ENCODE measurements at regions not wholly inside any gene's neighbourhood (a gene's known extent, or its start where the extent isn't known, plus 50 kb on each side); places are given as distances from the start of the nearest gene placed in this dataset.

- intact Hi-C loops (cut with micrococcal nuclease) = no loop called here
Measured at GRCh38 chr20:40769677-40770285, 80.7 kb upstream of the MAFB start.

- intact Hi-C loops (cut with micrococcal nuclease) = no loop called here
Measured at GRCh38 chr20:40770564-40771307, 81.7 kb upstream of the MAFB start.

- intact Hi-C loops (cut with micrococcal nuclease) = no loop called here
Measured at GRCh38 chr20:40771308-40771610, 82.2 kb upstream of the MAFB start.

GRCh38 chr20:40771848-40772511 lies 82.9 kb upstream of the MAFB start:
- intact Hi-C loops (cut with micrococcal nuclease) = no loop called here

GRCh38 chr20:40773376-40773775 lies 84.3 kb upstream of the MAFB start:
- intact Hi-C loops (cut with micrococcal nuclease) = no loop called here

GRCh38 chr20:40774252-40774651 lies 85.2 kb upstream of the MAFB start:
- intact Hi-C loops (cut with micrococcal nuclease) = no loop called here

GRCh38 chr20:40775561-40776146 lies 86.6 kb upstream of the MAFB start:
- intact Hi-C loops (cut with micrococcal nuclease) = no loop called here

- intact Hi-C loops (cut with micrococcal nuclease) = no loop called here
Measured at GRCh38 chr20:40776466-40777457, 87.7 kb upstream of the MAFB start.

GRCh38 chr20:40777653-40778052 lies 88.6 kb upstream of the MAFB start:
- intact Hi-C loops (cut with micrococcal nuclease) = no loop called here

GRCh38 chr20:40778894-40779496 lies 90.0 kb upstream of the MAFB start:
- intact Hi-C loops (cut with micrococcal nuclease) = no loop called here

- intact Hi-C loops (cut with micrococcal nuclease) = no loop called here
Measured at GRCh38 chr20:40781327-40782042, 92.4 kb upstream of the MAFB start.

GRCh38 chr20:40782043-40782368 lies 93.0 kb upstream of the MAFB start:
- intact Hi-C loops (cut with micrococcal nuclease) = no loop called here

GRCh38 chr20:40785346-40785745 lies 96.3 kb upstream of the MAFB start:
- intact Hi-C loops (cut with micrococcal nuclease) = no loop called here

GRCh38 chr20:40786336-40786735 lies 97.3 kb upstream of the MAFB start:
- intact Hi-C loops (cut with micrococcal nuclease) = no loop called here

- intact Hi-C loops (cut with micrococcal nuclease) = no loop called here
Measured at GRCh38 chr20:40787941-40788340, 98.9 kb upstream of the MAFB start.

- intact Hi-C loops (cut with micrococcal nuclease) = no loop called here
Measured at GRCh38 chr20:40797425-40797824, 108.4 kb upstream of the MAFB start.

GRCh38 chr20:40798066-40798465 lies 109.0 kb upstream of the MAFB start:
- intact Hi-C loops (cut with micrococcal nuclease) = no loop called here

GRCh38 chr20:40802886-40803285 lies 113.8 kb upstream of the MAFB start:
- intact Hi-C loops (cut with micrococcal nuclease) = no loop called here

- intact Hi-C loops (cut with micrococcal nuclease) = no loop called here
Measured at GRCh38 chr20:40803381-40803780, 114.3 kb upstream of the MAFB start.

- intact Hi-C loops (cut with micrococcal nuclease) = no loop called here
Measured at GRCh38 chr20:40805592-40805991, 116.6 kb upstream of the MAFB start.

All from T-helper 2 cell treated with Interferon-gamma antibody and Interleukin-4, amounts not matched to agents 100 ng/mL and 5 ng/mL, for 36 hours (primary cell).